B cell (primary cell): ENCODE measurements at regions not wholly inside any gene's neighbourhood (a gene's known extent, or its start where the extent isn't known, plus 50 kb on each side); places are given as distances from the start of the nearest gene placed in this dataset.

ENCODE experiments used
- ATAC-seq: fragments of 200-7000 bp; cut with Tn5 transposase; one replicate; pipeline ENCODE4 v1.10.0; 2021; ENCODE audit warnings: low read depth, mild to moderate bottlenecking, moderate number of reproducible peaks, moderate library complexity
- CTCF ChIA-PET: fragments of 350-600 bp; sonication (Branson Sonifier 250); formaldehyde crosslinking; loops from one replicate; lab custom pipeline; 2021; ENCODE audit warnings: antibody characterized with exemption, inconsistent platforms; lab: Charles Lee
- POLR2A ChIA-PET: fragments of 350-600 bp; sonication (Branson Sonifier 250); formaldehyde crosslinking; loops from one replicate; lab custom pipeline; 2021; ENCODE audit warnings: antibody characterized with exemption; lab: Charles Lee
- DNase-seq: peaks from one replicate; pipeline ENCODE4 v3.0.0; 2013
- H2AFZ ChIP-seq: 2 replicates; pipeline ENCODE4 v1.6.1; 2012; ENCODE audit warnings: mild to moderate bottlenecking, low read depth, low read length; ENCODE audit not compliant: insufficient read depth, poor library complexity, severe bottlenecking
- H3K27ac ChIP-seq, 2 donors: 1 replicate in 1 of 2; 2 replicates in 1 of 2; pipeline ENCODE4 v1.5.1; 2012 to 2013; ENCODE audit warnings: low read length in 2 of 2, mild to moderate bottlenecking in 2 of 2, moderate library complexity in 1 of 2
- H3K27me3 ChIP-seq, 4 experiments: fragments of 200-600 bp in 1 of 4; sonication (generic) in 1 of 4; replicated peaks in 1 of 4; 1 replicate in 2 of 4; 2 replicates in 2 of 4; pipeline versions ENCODE4 v1.6.1 to v1.7.0; 2013 to 2016; ENCODE audit warnings: low read length in 3 of 4, mild to moderate bottlenecking in 2 of 4, mixed read lengths in 1 of 4, moderate library complexity in 1 of 4; ENCODE audit not compliant: insufficient read depth in 4 of 4, control insufficient read depth in 3 of 4; ENCODE audit errors: control extremely low read depth in 1 of 4
- H3K36me3 ChIP-seq, 2 experiments: replicated peaks in 1 of 2; 1 replicate in 1 of 2; 2 replicates in 1 of 2; pipeline versions ENCODE4 v1.6.1 to v1.7.1; 2013; ENCODE audit warnings: low read length in 1 of 2; ENCODE audit not compliant: insufficient read depth in 2 of 2, control insufficient read depth in 1 of 2; ENCODE audit errors: control extremely low read depth in 1 of 2, extremely low read depth in 1 of 2
- H3K4me1 ChIP-seq, 2 donors: fragments of 200-600 bp in 1 of 2; sonication (generic) in 1 of 2; 1 replicate in 1 of 2; 2 replicates in 1 of 2; pipeline versions ENCODE4 v1.5.1 to v1.6.1; 2013 to 2017; ENCODE audit warnings: low read length in 2 of 2; ENCODE audit not compliant: control insufficient read depth in 2 of 2, insufficient read depth in 2 of 2
- H3K4me2 ChIP-seq: replicated peaks from 2 replicates; pipeline ENCODE3; 2012; ENCODE audit warnings: mild to moderate bottlenecking, low read depth, low read length; ENCODE audit not compliant: poor library complexity, severe bottlenecking
- H3K4me3 ChIP-seq, 5 experiments: fragments of 200-600 bp in 1 of 5; sonication (generic) in 1 of 5; 1 replicate in 3 of 5; 2 replicates in 2 of 5; pipeline versions ENCODE4 v1.5.1 to v1.7.0; 2011 to 2016; ENCODE audit warnings: low read length in 4 of 5, mild to moderate bottlenecking in 4 of 5, low read depth in 2 of 5, control low read depth in 1 of 5, moderate library complexity in 1 of 5; ENCODE audit not compliant: insufficient read depth in 1 of 5; ENCODE audit errors: control extremely low read depth in 1 of 5, extremely low read depth in 1 of 5
- H3K79me2 ChIP-seq: fragments of 200-600 bp; sonication (generic); one replicate; pipeline ENCODE4 v1.6.0; 2016; ENCODE audit warnings: low read length; ENCODE audit not compliant: control insufficient read depth, insufficient read depth
- H3K9ac ChIP-seq: fragments of 200-600 bp; sonication (generic); 2 replicates; pipeline ENCODE4 v1.6.1; 2017; ENCODE audit warnings: mild to moderate bottlenecking, low read length, moderate library complexity
- H3K9me3 ChIP-seq, 3 donors: one replicate each; pipeline versions ENCODE4 v1.6.1 to v1.7.1; 2013; ENCODE audit warnings: low read length in 2 of 3; ENCODE audit not compliant: control insufficient read depth in 2 of 3, insufficient read depth in 1 of 3; ENCODE audit errors: control extremely low read depth in 1 of 3
- H4K20me1 ChIP-seq: 2 replicates; pipeline ENCODE4 v1.6.0; 2012; ENCODE audit warnings: mild to moderate bottlenecking, low read length; ENCODE audit not compliant: insufficient read depth, control insufficient read depth, poor library complexity, severe bottlenecking
- H3K27ac Mint-ChIP-seq: one replicate; pipeline ENCODE4 v1.8.0; 2021; ENCODE audit warnings: mixed read lengths
- H3K27me3 Mint-ChIP-seq: one replicate; pipeline ENCODE4 v1.8.0; 2021; ENCODE audit warnings: mixed read lengths
- H3K4me1 Mint-ChIP-seq: one replicate; pipeline ENCODE4 v1.8.0; 2021; ENCODE audit warnings: mixed read lengths
- H3K4me3 Mint-ChIP-seq: one replicate; pipeline ENCODE4 v1.8.0; 2021; ENCODE audit warnings: mixed read lengths
- H3K9me3 Mint-ChIP-seq: one replicate; pipeline ENCODE4 v1.8.0; 2022; ENCODE audit warnings: mixed read lengths; ENCODE audit not compliant: insufficient read depth
- CTCF ChIP-seq: fragments of 200-600 bp; IDR thresholded peaks from one replicate; pipeline ENCODE4 v1.8.0; 2022; ENCODE audit warnings: antibody characterized with exemption, mild to moderate bottlenecking
- EZH2 ChIP-seq: IDR thresholded peaks from 2 replicates; pipeline ENCODE4 v1.6.1; 2012; ENCODE audit warnings: borderline replicate concordance, low read depth, mild to moderate bottlenecking, moderate library complexity, low read length; ENCODE audit not compliant: insufficient read depth, poor library complexity, severe bottlenecking
- WGBS: methylation state at CpG from one replicate; pipeline ENCODE4 v1.1.5; 2013; ENCODE audit warnings: missing lambda C conversion rate; ENCODE audit not compliant: insufficient coverage; 5-methylcytosine and 5-hydroxymethylcytosine counted together
- intact Hi-C: fragments of 100-400 bp; cut with micrococcal nuclease; formaldehyde crosslinking; loops from one replicate; pipeline ENCODE4 v1.10.0; 2022

DNA sequence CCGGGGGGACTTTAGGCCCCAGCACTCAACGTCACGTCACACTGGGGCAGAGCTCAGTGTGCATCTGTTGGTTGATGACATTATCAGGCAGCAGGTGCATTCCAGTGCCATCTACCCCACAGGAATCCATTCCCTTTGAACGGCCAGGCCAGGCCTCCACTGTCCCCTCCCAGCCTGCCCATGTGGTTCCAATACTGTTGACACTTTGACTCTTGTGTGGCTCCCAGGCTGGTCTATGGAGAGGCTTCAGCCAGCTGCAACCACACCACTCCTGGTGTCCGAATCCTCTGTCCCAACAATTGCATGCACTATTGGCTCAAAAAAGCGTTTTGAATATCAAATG lies 92.0 kb upstream of the SIM2 start:
- Histone ChIP-seq H3K27ac (no peak overlapping the region), H3K9ac (no peak overlapping the region), H3K4me2 (no peak overlapping the region), H3K4me3 (no peak overlapping the region), H3K79me2 (no peaks in the 10 kb centered on the region), H3K27me3 (peaks cover 0 to 5% (median 0%) of the 10 kb centered on the region in 4 experiments), H3K36me3 (no peaks in the 10 kb centered on the region), H3K4me1 (no peaks in the 10 kb centered on the region), H3K9me3 (no peaks in the 10 kb centered on the region), H4K20me1 (no peaks in the 10 kb centered on the region), H2AFZ (no peak overlapping the region)
- no peak overlapping the region for H3K27ac Mint-ChIP-seq
- WGBS: 84% methylated on average over 5 of the region's 6 CpGs
- H3K4me3 Mint-ChIP-seq: no peak overlapping the region
- DNase-seq: no peak
- no peak for ATAC-seq
- POLR2A ChIA-PET: no interaction called here
- H3K9me3 Mint-ChIP-seq: peaks cover 2% of the 10 kb centered on the region
- H3K4me1 Mint-ChIP-seq: no peaks in the 10 kb centered on the region
- intact Hi-C loops: no loop called here
- peaks cover 21% of the 10 kb centered on the region for H3K27me3 Mint-ChIP-seq
- TF ChIP-seq EZH2 (no peak), CTCF (no peak)
- CTCF ChIA-PET: no interaction called here

DNA sequence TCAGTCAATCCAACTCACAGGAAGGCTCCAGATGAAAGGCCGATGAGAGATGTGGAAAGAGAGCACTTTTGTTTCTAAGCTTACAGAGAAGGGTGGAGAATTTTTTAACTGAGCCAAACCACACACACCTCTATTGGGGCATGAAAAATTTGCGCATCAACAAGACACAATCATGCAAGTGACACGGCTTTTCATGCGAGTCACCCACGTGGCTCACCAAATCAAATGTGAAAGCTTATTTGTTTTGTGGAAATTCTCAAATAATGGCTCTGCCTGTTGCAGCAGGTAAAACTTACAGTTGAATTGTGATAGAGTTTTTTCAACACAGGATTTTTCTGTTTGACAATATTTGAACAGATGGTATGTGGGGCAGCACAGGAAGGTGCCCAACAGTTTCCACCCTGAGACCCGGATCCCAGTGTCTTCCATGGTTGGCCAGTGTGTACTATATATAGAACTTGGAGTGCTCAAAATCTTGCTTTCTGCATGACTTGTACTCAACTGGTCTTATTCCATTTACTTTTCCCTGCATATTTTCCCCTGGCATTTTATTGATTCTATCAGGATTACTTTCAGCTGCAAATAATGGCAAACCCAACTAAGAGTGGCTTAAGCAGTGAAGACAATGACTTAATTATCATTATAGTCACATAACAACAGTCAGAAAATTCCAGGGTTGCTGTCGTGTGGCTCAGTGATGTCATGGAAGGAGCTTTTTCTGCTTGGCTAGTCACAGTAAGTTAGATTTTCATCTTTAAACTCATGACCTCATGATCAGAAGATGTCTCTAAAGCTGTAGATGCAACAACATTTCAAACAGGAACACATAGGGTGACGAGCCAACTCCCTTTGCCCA lies 90.6 kb upstream of the SIM2 start:
- Mint-ChIP-seq H3K9me3 (peaks cover 2% of the 10 kb centered on the region), H3K4me1 (no peaks in the 10 kb centered on the region), H3K27ac (no peak overlapping the region), H3K27me3 (peaks cover 27% of the 10 kb centered on the region), H3K4me3 (no peak overlapping the region)
- ATAC-seq: no peak
- peaks cover 0 to 4% (median 0%) of the 10 kb centered on the region in 3 donors for H3K9me3 ChIP-seq
- H3K27me3 ChIP-seq: peaks cover 0 to 6% (median 2%) of the 10 kb centered on the region in 4 experiments
- H3K4me2 ChIP-seq: no peak overlapping the region
- TF ChIP-seq CTCF (no peak), EZH2 (no peak)
- WGBS: 83% methylated on average over 4 of the region's 8 CpGs
- no peaks in the 10 kb centered on the region for H3K36me3 ChIP-seq
- no peak overlapping the region for H3K4me3 ChIP-seq
- no peaks in the 10 kb centered on the region for H3K4me1 ChIP-seq
- H3K9ac ChIP-seq: no peak overlapping the region
- DNase-seq: no peak
- no peak overlapping the region for H2AFZ ChIP-seq
- intact Hi-C loops: no loop called here
- CTCF ChIA-PET: no interaction called here
- POLR2A ChIA-PET: no interaction called here
- H3K27ac ChIP-seq: no peak overlapping the region
- no peaks in the 10 kb centered on the region for H3K79me2 ChIP-seq
- no peaks in the 10 kb centered on the region for H4K20me1 ChIP-seq
